ENCODE measurements at regions not wholly inside any gene's neighbourhood (a gene's known extent, or its start where the extent isn't known, plus 50 kb on each side); places are given as distances from the start of the nearest gene placed in this dataset.
A peak's percentile ranks its signal among the peaks of the same experiment; 100 is the strongest.

DNA sequence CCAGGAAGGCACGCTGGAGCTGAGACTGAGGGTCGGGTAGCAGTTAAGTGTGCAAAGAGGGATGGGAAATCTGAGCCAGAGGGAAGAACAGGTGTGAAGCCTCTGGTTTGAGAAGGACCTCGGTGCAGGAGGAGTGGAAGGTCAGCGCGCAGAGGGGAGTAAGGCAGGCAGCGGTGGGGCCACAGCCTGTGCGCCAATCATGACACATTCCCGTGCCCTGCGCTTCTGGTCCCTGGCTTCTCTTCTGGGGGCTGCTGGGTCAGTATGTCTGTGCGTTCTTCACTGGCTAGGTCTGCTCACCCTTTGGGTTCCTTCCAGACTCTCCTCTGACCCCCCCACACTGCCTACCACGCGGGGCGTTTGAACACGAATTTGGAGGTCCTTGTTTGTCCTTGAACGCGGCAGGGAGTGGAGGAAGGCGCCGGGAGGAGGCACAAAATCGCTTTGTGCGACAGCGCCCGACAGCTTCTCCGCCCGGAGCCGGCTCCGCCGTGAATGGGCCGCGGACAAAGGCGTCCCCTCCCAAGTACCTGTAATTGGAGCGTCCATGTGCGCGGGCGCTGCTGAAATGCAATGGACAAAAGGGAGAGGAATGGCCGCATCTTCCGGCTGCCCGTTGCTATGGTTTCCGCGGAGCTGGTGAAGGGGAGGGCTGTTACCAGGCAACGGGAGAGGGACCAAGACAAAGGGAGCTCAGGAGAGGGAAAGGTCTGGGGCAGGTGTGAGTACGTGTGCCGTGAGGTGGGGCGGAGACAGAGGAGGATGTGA lies 207.2 kb upstream of the SRRM4 start:
- DNase-seq: peak; percentile 99

DNA sequence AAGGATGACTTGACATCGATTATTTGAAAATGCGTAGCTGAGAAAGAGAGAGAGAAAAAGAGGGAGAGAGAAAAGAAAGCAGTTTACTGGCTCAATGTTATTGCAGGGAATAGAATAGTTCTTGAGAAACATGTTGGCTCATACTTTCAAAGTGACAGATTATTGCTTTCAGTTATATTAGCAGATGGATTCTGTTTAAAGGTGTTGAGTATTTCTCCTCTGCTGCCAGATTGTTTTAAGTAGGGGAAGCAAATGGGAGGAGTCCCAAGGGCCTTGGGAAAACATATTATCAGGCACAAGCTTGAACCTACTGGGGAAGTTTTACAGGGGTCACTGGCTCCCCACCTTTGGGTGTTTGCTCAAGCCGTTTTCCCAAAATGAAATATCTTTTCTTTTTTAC lies 203.8 kb upstream of the SRRM4 start:
- no peak for DNase-seq

DNA sequence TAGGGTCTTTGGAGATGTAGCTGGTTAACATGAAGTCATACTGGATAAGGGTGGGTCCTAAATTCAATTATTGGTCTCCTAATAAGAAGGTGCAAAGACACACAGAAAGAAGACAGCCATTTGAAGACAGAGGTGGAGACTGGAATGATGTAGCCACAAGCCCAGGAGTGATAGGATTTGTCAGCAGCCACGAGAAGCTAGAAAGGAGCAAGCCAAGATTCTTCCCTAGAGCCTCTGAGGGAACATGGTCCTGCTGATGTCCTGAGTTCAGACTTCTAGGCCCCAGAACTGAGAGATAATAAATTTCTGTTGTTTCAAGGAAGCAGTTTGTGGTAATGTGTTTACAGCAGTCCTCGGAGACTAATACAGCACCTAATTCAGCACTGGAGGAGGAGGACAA lies 203.3 kb upstream of the SRRM4 start:
- DNase-seq: no peak

DNA sequence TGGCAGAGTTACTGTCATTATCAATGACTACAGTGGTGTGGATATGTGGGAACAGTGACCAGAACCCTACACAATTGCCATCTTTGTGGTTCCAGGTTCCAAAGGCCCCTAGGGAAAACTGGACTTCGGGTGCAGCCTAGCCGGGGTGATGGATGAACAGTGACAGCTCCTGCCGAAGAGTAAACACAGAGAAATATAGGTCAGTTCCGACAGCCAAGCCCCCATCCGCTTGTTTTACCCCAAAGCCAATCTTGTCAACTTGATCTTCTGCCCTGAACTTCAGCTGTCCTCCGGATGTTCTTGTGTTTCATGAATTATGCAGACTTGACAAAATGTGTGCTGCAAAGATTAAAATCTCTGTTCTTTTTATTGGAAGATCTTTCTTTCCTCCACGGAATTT lies 200.4 kb upstream of the SRRM4 start:
- DNase-seq: no peak

DNA sequence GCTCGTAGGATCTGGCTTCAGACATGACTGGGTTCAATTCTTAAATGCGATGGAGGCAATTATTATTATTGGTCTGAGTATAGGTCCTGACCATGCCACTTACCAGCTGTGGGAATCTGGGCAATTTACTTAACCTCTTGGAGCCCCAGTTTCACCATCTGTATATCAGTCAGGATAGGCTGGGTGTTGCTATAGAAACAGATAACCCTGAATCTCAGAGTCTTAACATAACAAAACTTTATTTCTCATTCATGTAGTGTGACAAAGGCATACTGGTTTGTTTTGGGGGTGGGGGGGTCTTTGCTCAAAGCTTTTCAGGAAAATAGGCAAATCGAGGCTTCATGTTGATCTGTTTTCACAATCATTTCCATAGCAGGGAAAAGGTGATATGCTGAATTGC lies 199.6 kb upstream of the SRRM4 start:
- DNase-seq: no peak

DNA sequence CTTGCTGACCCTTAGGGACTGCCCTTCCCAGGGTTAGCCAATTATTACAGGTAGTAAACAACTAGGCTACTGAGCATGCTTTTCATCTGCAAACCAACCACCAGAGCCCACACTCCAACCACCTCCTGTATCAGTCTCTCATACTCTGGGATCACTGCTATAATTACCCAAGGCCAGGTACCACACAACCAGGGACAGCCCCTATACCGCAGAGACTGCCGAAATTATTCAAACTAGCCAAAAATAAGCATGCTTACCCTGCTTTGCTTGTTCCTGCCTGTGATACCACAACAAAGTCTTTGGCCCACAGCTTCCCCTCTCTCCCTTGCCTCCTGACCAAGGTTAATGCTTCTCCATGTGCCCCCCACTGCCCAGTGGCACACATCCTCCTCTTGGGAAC lies 197.6 kb upstream of the SRRM4 start:
- DNase-seq: no peak

DNA sequence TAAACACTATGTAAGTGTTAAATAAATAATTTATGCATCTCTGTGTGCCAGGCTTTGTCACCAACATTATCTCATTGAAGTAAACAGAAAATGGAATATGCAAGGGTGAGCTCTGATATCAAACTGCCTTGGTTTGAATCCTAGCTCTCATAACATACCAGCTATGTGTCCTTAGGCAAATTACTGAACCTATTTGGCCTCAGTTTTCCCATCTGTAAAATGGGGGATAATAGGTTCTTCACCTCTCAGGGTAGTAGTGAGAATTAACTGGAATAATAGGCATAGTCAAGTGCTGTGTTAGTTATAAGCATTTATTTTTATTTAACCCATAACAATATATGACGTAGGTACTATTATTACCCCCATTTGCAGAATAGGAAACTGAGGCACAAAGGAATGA lies 190.8 kb upstream of the SRRM4 start:
- no peak for DNase-seq

DNA sequence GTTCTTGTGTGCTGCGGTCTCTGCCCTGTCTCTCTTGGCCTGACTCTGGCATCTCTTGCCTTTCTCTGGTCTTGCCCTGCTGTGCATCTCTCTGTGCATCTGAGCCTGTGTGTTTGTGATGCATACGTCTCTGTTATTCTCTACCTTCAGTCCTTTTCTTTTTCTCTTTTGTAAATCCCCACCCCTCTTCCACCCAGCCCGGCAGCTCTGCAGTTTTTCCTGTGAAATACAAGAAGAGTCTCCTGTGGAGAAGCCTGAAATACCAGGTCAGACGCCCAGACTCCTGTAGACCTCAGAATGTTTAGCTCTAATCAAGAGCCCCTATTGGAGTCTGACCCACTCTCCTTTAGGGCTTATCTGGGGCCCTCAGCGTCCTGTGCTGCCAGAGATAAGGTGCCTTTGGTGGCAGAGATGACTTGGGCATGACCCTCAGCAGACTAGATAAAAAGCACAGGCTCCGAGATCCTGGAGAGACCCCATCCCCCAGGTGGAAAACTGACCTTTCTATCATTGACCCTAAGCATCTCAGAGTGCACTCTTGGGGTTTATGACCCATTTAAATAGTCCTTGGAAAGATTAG lies 167.5 kb upstream of the SRRM4 start:
- DNase-seq: no peak

DNA sequence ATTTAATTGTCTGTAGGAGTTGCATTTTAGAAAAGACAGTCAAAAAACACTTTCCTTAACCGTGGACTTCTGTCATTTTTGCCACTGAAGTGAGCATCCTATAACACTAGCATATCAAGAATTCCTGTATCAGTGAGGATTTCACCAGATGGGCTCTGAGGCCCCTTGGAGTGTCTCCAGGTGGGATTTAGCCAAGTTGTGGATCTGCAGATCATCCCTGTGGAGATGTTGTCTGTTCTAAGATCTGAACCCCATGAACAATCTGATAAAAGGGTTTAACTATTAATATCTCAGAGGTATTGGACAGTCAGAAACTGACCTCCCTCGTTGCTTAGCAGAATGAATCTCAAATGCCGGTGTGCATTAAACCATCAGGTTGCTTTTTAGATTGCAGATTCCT lies 165.0 kb upstream of the SRRM4 start:
- no peak for DNase-seq

DNA sequence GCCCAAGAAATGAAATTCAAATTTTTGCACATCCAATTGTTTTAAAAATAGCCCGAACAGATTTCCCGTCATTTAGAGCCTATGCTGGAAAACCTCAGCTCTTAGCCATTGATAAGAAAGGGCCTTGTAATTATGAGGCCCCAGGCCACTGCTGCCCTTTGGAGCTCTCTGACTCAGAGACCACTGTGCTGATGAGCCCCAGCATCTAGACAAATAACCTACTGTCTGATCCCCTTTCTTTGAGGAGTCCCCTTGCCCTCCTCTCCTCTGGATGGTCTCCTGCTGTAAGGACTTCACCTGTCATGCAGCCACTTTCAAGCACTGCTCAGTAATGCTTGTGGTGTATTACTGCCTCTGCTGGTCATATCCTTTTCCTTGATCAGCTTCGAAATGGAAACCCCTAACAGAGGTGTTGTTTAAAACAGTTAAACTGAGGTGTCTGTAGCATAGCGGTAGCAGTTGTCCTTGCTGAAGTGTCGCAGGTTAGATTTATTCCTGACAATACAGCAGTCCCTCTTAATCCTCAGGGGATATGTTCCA lies 159.9 kb upstream of the SRRM4 start:
- DNase-seq: no peak

DNA sequence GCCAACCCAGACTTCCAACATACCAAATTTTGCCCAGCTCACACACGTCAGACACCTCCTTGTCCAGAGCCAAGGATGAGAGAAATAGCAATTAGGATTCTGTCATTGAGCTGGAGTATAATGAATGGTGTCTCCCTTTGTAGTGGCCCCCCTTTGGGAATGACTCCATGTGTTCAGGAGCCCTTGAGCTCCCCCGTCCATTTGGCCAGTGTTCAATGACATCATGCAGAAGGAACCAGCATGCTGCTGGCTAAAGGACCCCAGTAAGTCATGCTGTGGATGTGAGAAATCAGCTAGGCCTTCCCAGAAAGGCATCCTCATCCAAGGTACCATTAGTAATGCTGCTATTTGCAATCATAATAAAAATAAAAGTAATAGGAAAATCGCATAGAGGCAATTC lies 158.8 kb upstream of the SRRM4 start:
- no peak for DNase-seq

DNA sequence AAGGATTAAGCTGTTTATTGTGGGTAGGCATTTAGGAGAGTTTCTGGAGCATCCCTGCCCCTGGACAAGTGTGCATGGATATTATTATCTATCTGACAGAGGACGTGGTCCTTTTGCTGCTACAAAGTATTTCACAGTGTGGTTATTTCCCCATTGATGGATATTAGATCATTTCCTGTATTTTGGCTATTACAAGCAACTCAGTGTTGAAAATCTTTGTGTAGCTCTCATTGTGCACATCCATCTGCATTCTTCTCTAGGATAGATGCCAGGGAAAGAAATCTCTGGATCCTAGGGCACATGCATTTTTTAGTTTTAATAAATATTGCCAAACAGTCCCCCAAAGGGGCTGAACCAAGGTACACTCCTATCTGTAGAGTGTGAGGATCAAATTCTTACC lies 154.3 kb upstream of the SRRM4 start:
- no peak for DNase-seq

DNA sequence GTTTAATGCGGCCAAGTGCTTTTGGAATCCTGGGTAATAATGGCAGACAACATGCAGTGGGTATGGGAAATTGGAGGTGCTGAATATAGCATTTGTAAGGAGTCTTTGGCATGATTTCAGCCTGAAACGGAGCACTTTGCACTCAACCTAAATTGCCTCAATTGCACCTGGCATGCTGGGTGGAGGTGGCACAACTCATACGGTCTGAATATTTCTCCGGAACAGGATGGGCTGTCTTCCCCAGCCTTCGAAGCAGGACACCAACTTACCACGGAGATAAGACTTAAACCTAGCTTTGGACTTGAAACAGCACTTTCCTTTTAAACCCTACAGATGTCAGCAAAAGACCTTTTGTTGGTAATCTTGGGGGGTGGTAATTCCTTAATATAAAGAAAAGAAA lies 153.7 kb upstream of the SRRM4 start:
- no peak for DNase-seq

DNA sequence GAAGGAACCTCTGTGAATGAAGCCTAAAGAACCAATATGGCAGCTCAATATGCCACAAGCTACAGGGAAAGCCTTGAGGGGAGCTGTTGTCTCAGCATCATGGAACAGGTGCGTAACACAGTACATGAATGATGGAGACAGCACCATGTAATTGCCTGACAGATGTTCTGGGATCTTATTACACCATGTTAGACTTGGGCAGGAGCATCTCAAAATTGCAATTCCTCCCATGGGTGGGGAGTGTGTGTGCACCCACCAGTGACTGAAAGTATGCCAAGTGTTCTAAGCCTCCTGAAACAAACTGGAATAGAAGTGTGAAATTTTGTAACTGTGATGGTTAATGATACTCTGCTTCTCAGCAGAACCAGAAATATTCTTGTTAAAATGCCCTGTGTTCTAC lies 151.0 kb upstream of the SRRM4 start:
- no peak for DNase-seq

DNA sequence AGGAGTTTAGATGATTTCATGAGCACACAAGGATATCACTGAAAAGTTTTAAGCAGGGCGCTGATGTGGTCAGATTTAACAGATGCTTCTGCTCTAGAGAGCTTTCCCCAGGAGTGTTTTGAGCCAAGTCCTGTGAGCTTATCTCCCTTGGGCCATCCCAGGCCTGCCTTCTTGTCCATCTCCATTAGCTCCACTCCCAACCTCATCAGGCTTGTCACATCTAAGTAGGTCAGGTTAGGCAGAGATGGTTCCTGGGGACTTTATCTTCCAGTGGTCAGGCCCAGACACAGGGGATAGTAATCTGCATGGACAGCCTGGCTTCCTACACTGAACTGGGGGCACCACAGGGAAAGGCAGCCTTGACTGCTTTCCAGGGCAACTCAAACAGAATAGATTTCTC lies 145.4 kb upstream of the SRRM4 start:
- DNase-seq: no peak

DNA sequence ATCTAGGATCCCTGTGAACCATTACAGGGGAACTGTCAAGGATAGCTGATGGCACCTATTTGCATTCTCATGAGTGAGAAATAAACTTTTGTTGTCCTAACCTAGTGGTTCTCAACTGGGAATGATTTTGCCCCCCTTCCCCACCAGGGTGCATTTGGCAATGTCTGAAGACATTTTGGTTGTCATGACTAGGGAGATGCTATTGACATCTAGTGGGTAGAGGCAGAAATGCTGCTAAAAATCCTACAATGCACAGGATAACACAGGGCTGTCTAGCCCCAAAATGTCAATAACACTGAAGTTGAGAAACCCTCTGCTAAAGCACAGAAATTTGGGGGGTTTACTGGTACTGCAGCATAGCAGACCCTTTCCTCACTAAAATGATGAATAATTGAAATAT lies 140.9 kb upstream of the SRRM4 start:
- no peak for DNase-seq

DNA sequence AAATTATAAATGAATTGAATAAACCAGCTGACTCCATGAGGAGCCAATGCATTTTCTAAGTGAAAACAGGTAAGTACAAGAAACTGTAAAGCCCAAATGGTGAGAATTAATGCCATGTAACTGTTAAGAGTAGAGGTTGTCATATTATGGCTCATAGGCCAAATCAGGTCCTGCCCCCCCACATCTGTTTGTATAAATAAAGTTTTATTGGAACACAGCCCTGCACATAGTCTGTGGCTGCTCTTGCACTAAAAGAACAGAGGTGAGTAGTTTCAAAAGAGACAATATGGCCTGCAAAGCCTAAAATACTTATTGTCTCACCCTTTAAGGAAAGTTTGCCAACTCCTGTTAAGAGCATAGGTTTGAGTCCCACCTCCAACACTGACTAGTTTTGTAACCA lies 140.5 kb upstream of the SRRM4 start:
- no peak for DNase-seq

DNA sequence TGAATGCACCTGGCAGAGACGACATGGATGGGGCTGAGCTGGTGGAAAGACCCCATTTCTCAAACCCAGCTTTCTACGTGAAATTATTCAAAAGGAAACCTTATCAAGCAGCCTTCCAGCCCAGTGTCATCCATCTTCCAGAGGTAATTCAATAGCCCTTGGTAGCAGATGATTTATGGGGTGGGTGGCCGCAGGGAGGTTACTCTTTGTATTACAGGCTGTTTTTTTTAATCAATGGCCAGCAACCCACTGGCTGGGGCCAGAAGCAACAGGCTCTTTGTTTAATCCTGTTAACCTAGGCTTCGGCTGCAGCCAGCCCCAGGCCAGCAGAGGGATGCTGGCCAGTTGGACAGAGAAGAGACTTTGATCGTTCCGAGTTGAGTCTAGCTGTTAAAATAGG lies 139.8 kb upstream of the SRRM4 start:
- no peak for DNase-seq

DNA sequence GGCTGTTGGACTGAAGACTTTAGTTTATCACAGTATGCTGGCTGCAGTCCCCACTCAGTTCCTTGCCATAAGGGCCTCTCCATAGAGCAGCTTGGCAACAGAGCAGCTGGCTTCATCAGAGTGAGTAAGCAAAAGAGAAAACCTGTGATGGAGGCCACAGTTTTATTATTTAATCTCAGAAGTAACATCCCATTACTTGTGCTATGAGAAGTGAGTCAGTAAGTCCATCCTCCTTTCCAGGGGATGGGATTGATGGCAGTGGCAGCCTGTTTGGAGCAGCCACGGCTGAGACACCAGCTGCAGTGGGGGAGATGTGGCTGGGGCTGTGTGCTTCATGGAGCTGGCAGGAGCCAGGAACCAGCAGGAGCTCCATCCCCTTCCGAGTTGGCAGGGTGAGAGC lies 138.5 kb upstream of the SRRM4 start:
- DNase-seq: peak; percentile 9

DNA sequence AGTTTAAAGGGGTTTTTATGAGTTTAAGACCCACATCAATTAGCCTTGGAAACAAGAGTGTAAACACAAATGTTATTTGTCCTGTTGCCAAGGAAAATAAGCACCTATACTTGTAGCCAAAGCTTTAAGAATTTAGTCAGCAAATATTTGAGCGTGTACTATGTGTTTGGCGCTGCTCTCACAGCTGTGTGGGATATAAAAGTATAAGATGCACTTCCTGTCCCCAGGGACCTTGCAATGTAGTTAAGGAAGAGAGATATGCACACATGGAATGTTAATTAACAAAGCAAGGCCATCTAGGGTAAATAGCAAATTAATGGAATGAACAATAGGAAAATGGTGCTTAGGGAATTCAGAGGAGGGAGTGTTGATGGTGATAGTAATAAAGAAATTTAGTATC lies 134.9 kb upstream of the SRRM4 start:
- peak; percentile 13 for DNase-seq

DNA sequence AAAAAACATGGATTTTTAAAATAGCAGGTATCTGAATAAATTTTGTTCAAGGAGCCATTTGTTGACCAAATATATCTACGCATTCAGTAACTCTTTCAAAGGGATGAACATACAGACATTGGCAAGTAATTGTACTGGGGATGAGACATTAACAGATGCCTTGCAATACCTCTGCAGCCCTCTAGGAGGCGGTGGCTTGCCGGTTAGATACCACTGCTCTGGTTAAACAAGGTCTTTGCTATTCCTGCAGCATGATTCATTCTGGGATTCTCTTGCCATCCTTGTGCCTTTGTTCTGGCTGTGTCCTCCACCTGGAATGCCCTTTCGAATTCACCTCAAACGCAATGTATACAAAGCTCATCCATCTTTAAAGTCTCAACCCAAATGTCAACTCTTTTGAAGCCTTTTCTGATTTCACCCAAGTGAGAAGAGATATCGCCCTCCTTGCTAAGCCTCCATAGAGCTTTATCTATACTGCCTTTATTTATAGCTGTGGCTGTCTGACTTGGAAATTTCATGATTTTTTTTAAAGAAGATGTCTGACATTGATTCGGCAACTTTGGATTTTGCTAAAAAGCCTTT lies 131.0 kb upstream of the SRRM4 start:
- DNase-seq: no peak

DNA sequence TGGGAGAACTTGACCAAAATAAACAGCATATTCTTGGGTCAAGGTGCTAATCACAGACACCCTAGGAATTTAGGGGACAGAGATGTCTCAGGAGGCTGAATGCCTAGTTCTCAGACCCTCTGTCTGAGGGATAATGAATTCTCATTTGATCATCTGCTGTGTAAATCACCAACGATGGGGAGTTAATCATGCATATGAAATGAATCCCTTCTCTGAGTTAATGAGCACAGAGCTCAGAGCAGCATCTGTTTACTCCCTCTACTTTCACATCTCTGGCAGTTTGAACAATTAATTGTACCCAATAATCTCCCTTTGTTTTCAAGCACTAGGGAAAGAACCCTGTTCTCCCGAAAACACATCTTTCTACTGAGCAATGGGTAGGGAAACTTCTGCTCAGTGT lies 129.4 kb upstream of the SRRM4 start:
- DNase-seq: no peak

DNA sequence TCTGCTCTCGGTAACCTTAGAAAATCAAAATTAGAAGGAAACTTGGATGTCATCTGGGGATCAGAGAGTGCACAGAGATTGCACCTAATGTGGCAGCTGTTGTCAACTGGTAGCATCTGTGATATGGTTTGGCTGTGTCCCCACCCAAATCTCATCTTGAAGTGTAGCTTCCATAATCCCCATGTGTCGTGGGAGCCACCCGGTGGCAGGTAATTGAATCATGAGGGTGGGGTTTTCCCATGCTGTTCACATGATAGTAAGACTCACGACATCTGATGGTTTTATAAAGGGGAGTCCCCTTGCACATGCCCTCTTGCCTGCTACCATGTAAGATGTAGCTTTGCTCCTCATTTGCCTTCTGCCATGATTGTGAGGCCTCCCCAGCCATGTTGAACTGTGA lies 127.7 kb upstream of the SRRM4 start:
- no peak for DNase-seq

DNA sequence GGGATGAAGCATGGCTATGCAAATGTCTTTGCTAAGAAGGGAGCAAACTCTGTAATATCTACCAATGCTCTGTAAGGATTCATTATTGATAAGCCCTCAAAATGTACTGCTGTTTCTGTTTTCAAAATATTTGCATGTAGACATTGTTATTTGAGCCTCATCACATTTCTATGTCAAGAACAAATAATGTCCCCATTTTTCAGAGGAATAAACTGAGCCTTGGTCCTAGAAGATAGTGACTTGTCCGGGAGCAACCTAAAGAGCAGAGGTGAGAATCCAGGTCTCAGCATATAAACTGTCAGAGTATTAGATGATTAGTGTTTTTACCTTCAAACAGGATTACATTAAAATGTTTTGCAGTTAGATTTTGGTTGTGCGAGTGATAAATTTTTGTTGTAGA lies 125.5 kb upstream of the SRRM4 start:
- DNase-seq: no peak

DNA sequence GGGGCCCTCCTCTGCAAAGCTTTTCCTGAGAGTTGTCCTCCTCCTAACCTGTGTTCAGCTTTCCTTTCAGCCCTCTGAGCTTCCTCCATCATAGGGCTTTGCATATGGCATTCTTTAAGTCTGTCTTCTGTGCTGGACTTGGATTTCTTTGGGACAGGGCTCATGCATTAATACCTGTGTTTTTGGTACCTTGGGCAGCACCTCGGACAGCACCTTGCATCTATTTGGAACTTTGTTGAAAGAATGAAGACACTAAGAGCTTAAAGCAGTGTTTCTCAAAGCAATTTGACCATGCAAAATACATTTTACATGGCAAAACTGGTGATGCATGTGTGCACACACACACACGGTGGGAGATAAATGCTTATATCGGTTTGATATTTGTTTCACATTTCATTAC lies 115.0 kb upstream of the SRRM4 start:
- DNase-seq: no peak

Data from NCI-H2029 (cell line).